ENCODE measurements at regions not wholly inside any gene's neighbourhood (a gene's known extent, or its start where the extent isn't known, plus 50 kb on each side); places are given as distances from the start of the nearest gene placed in this dataset.
A peak's percentile ranks its signal among the peaks of the same experiment; 100 is the strongest.
"Not testable (repeated sequence)": the region's sequence is repeated elsewhere in the genome, so short reads cannot be mapped to it uniquely, and the experiment has no call there.

GRCh38 chr9:41280299-41281238 lies 91.5 kb upstream of the ZNG1F start:
- DNase-seq (ENCODE audit: low read depth); in situ Hi-C loops (cut with HindIII; ENCODE audit: low pct_unique_long_range_greater_than_20kb, low sequenced_read_pairs): not testable (repeated sequence)

DNA sequence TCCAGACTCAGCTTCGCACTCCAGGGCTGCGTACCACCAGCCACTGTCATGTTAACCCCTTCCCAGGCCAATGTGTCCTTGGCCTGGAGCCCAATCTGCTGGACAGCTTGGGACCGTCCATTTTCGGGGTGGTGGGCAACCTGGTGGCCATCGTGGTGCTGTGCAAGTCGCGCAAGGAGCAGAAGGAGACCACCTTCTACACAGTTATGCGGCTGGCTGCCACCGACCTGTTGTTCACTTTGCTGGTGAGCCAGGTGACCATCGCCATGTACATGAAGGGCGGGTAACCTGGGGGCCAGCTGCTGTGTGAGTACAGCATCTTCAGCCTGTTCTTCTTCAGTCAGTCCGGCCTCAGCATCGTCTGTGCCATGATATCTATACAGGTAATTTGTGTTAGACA lies 90.3 kb upstream of the ZNG1F start:
- in situ Hi-C loops (cut with HindIII; ENCODE audit: low pct_unique_long_range_greater_than_20kb, low sequenced_read_pairs); DNase-seq (ENCODE audit: low read depth): not testable (repeated sequence)

GRCh38 chr9:41279033-41279432 lies 89.9 kb upstream of the ZNG1F start:
- in situ Hi-C loops (cut with HindIII; ENCODE audit: low pct_unique_long_range_greater_than_20kb, low sequenced_read_pairs); DNase-seq (ENCODE audit: low read depth): not testable (repeated sequence)

DNA sequence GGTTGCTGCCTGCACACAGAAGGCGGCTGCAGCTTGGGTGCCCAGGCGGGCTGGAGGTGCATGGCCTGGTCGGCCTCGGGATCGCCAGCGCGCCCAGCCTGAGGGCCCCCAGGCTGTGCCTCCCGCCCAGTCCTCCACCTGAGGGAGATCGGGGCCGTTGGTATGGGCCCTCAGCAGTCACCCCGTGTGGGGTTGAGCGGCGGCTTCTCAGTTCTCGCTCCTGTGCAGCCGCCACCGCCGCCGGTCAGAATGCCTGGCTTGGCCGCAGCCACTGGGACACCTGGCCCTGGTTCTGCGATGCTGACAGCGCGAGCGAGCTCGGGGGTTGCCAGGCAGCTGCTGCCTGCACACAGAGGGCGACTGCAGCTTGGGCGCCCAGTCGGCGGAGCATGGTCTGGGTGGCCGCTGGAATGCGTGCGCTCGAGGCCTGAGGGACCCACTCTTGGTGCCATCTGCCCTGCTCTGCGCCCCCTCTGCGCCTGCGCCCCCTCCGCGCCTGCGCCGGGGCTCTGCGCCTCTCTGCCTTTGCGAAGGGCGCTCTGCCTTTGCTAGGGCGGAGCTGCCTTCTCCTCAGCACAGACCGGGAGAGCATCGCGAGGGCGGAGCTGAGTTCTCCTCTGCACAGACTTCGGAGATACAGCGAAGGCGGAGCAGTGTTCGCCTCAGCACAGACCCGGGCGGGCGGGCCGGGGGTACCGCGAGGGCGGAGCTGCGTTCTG lies 84.6 kb upstream of the ZNG1F start:
- in situ Hi-C loops (cut with HindIII; ENCODE audit: low pct_unique_long_range_greater_than_20kb, low sequenced_read_pairs), result not testable (repeated sequence)
- DNase-seq (ENCODE audit: low read depth), result peak; percentile 88

DNA sequence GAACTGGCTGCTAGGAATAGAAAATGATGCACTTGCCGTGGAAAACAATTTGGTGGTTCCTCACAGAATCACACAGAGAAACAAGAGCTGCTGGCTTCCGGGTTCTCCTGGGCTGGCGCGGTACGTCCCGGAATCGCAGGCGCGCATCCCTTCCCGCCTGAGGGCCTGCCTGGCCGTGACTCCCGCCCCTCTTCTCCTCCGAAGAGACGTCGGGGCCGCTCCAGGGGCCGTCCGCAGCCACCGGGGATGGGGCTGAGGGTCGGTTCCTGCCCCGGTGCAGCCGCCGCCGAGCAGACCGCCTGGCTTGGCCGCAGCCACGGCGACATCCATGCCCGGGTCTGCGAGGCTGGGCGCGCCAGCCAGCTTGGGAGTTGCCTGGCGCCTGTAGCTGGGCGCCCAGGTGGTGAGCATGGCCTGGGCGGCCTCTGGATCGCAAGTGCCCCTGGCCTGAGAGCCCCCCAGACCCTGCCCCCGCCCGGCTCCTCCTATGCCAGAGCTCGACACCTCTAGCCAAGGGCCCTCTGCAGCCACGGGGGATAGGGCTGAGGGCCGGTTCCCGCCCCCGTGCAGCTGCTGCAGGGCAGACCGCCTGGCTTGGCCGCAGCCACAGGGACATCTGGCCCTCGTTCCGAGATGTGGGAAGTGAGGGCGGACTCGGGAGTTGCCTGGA lies 83.9 kb upstream of the ZNG1F start:
- in situ Hi-C loops (cut with HindIII; ENCODE audit: low pct_unique_long_range_greater_than_20kb, low sequenced_read_pairs), result not testable (repeated sequence)
- peak; percentile 26 for DNase-seq (ENCODE audit: low read depth)

DNA sequence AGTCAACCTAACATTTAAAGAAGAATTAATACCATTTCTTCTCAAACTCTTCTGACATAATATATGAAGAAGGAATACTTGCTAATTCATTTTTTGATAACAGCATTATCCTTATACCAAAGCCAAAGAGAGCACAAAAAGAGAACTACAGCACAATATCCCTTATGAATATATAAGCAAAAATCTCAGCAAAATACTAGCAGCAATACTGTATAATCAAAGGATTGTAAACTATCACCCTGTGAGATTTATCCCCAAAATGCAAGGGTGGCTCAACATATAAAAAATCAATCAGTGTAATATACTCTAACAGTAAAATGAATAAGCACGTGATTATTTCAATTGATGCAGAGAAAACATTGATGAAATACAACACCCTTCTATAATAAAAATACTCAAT lies 81.9 kb upstream of the ZNG1F start:
- DNase-seq (ENCODE audit: low read depth); in situ Hi-C loops (cut with HindIII; ENCODE audit: low pct_unique_long_range_greater_than_20kb, low sequenced_read_pairs): not testable (repeated sequence)

GRCh38 chr9:41269471-41269870 lies 80.4 kb upstream of the ZNG1F start:
- in situ Hi-C loops (cut with HindIII; ENCODE audit: low pct_unique_long_range_greater_than_20kb, low sequenced_read_pairs); DNase-seq (ENCODE audit: low read depth): not testable (repeated sequence)

GRCh38 chr9:41269054-41269453 lies 79.9 kb upstream of the ZNG1F start:
- in situ Hi-C loops (cut with HindIII; ENCODE audit: low pct_unique_long_range_greater_than_20kb, low sequenced_read_pairs), result not testable (repeated sequence)

DNA sequence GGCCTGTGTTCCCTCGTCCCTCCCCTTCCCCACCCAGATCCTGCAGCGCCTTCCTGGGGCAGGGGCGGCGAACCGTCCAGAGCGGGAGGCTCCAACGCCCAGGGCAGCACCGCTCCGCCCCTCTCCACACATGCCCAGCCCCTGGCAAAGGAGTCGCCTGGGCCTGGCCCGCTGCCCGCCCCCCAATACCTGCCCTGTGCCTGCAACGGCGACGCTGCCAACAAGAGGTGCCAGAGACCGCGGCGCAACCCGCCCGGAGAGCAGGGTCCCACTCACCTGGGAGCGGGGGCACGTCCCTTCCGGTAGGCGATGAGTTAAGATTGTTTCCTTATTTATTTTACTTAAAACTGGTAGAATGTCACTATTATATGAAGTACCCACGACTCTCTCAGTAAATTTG lies 77.5 kb upstream of the ZNG1F start:
- in situ Hi-C loops (cut with HindIII; ENCODE audit: low pct_unique_long_range_greater_than_20kb, low sequenced_read_pairs); DNase-seq (ENCODE audit: low read depth): not testable (repeated sequence)

More at GRCh38 chr9:41269054-41269453, 79.9 kb upstream of the ZNG1F start:
- DNase-seq (ENCODE audit: low read depth), result not testable (repeated sequence)

GRCh38 chr9:41266000-41266399 lies 76.9 kb upstream of the ZNG1F start:
- in situ Hi-C loops (cut with HindIII; ENCODE audit: low pct_unique_long_range_greater_than_20kb, low sequenced_read_pairs); DNase-seq (ENCODE audit: low read depth): not testable (repeated sequence)

DNA sequence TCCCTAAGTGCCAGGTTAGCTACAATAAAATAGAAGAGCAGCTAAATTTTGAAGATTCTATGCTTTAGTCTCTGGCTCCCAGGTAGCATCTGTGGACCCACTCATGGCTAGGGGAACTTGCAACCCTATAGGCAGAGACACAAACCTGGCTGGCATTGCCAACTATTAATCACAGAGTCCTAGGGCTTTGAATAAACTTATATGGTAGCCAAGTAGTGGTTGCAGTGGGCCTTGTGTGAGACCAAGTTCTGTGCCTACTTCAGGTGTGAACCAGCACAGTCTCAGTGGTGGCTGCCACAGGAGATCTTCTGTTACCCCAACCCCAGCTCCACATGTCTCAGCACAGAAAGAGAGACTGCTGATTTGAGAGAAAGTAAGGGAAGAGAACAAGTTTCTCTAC lies 62.9 kb upstream of the ZNG1F start:
- in situ Hi-C loops (cut with HindIII; ENCODE audit: low pct_unique_long_range_greater_than_20kb, low sequenced_read_pairs); DNase-seq (ENCODE audit: low read depth): not testable (repeated sequence)

- DNase-seq (ENCODE audit: low read depth); in situ Hi-C loops (cut with HindIII; ENCODE audit: low pct_unique_long_range_greater_than_20kb, low sequenced_read_pairs): not testable (repeated sequence)
These were observed 62.0 kb upstream of the ZNG1F start for GRCh38 chr9:41251101-41251500.

- in situ Hi-C loops (cut with HindIII; ENCODE audit: low pct_unique_long_range_greater_than_20kb, low sequenced_read_pairs); DNase-seq (ENCODE audit: low read depth): not testable (repeated sequence)
These were observed 57.6 kb upstream of the ZNG1F start for GRCh38 chr9:41246702-41247101.
